ENCODE measurements at regions not wholly inside any gene's neighbourhood (a gene's known extent, or its start where the extent isn't known, plus 50 kb on each side); places are given as distances from the start of the nearest gene placed in this dataset.

GRCh38 chr9:26483991-26484390, 408.6 kb downstream of the CAAP1 start:
- DNase-seq: no peak

DNA sequence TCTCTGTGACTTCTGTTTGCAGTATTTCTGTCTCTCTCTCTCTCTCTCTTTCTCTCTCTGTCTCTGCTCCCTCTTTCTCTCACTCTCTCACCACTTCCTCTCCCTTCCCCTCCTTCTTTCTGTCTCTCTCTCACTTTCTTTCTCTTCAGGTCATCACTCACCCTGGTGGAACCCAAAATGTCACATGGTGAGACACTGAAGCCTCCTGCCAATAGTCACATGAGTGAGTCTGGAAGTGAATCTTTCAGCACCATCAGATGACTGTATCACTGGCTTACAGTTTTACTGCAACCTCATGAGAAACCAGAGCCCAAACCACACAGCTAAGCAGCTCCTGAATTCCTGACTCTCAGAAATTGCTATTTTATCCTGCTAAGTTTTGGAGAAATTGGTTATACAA, 414.6 kb downstream of the CAAP1 start:
- no peak for DNase-seq

- no peak for DNase-seq
Observed at GRCh38 chr9:26471261-26471660, 421.3 kb downstream of the CAAP1 start.

- no peak for DNase-seq
Observed at GRCh38 chr9:26470284-26470683, 422.3 kb downstream of the CAAP1 start.

DNA sequence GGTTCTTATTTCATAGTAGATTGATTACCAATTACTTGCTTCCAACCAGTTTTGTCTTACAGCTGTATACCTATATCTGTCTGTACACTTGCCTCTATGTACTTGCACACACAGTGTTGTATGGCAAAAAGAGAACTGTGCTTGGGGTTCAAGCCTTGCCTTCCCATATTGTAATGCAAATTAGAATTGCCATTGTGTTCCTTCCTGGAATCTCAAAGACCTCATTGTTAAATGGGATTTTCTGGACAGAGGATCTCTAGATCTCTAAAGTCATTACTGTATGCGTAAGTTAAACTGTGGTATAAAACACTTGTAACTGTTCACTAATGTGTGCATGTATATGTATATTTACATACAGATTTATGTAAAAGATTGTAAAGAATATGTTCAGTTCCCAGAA, 428.8 kb downstream of the CAAP1 start:
- DNase-seq: no peak

- no peak for DNase-seq
Observed at GRCh38 chr9:26462751-26463150, 429.9 kb downstream of the CAAP1 start.

- DNase-seq: no peak
Observed at GRCh38 chr9:26462213-26462612, 430.4 kb downstream of the CAAP1 start.

- DNase-seq: no peak
Observed at GRCh38 chr9:26460624-26461023, 432.0 kb downstream of the CAAP1 start.

DNA sequence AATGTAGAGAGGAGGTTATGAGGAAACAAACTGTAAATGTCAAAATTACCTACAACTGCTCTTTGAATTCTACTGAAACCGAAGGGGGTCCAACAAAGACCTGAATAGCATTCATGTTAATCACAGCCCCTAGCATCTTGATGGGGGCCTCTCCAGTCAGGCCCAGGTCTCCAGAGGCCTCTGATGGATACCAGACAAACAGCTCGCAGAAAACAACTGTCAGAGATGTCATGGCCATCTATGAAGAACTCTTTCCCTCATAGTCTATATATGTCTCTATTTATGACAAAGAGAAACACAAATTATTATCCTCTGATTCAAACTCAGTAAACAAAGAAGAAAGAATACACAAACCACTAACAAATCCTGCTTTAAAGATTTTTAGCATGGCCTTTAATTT, 432.6 kb downstream of the CAAP1 start:
- DNase-seq: no peak

DNA sequence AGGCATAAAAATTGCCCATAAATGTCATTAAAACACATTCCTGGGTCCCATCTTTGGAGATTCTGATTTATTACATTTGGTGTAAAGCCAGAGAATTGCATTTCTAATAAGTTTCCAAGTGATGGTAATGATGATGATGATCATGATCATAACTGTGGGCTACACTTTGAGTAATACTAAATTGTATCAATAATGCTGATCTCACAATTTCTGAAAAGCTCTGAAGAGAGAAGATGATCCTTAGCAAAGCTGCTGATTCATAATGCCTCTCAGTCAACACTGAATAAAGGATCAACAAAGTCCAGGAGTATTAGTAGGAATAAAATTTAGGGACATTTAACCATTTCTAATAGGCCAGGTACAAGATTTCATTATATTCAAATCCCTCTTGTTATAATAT, 434.5 kb downstream of the CAAP1 start:
- no peak for DNase-seq

- no peak for DNase-seq
Observed at GRCh38 chr9:26457151-26457550, 435.5 kb downstream of the CAAP1 start.

DNA sequence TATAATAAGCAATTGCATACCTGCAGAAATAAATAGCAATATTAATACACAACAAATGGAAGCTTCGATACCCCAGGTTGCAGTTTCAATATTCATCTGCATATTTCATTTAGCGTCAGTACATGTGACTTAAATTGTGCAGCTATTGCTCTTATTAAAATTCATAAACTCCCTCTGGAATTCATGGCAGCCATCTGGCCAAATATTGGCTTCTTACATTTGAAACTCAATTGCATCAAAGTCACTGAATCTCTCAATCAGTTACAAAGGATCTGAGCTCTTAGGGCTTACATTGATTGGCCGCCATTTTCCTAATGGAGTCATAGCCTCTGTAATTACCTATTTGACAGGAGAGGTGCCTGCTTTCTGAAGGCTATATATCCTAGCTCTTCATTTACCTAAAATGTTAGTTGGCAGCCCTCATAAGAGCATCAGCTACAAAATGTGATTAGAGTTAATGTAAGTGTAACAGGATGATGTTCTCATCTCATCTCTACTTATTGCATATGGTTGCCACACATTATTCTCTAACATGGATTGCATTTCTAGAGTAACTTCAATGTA, 453.5 kb downstream of the CAAP1 start:
- DNase-seq: no peak

- DNase-seq: no peak
Observed at GRCh38 chr9:26437056-26437711, 455.4 kb downstream of the CAAP1 start.

- DNase-seq: no peak
Observed at GRCh38 chr9:26426551-26427131, 466.0 kb downstream of the CAAP1 start.

DNA sequence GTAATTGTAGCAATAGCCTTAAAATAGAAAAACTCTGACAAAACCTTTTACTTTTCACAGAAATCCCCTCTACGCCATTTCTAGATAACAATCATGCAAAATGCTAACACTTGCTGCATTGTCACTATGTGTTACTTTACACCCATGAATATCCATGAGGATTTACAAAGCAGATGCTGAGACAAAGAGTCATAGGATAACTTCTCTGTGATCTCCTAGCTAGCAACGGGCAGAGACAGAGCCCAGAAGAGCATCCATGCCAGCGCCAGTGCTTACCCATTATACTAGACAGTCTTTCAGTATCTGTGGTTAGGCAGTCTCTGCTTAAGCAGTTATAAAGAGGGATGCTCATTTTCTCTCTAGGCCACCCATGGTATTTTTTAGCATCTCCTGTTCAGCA, 474.1 kb downstream of the CAAP1 start:
- DNase-seq: no peak

GRCh38 chr9:26415528-26415927, 477.1 kb downstream of the CAAP1 start:
- DNase-seq: no peak

DNA sequence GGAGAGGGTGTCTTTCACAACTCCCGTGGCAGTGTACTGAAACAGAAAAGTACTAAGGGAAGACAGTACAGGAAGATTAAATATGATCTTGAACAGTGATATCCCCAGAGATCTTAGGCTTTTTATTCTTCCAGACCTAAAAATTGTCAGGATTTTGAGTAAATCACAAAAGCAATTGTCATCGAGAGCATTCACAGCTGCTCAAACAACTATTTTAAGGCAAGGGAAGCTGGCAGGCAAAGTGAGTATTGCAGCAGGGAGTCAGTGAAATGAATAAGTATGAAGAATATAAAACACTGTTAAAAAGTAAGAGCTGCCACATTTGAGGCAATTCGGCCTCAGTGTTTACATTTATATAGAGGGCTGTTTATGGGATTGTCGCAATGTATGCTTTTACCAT, 479.0 kb downstream of the CAAP1 start:
- DNase-seq: no peak

- DNase-seq: no peak
Observed at GRCh38 chr9:26412446-26412845, 480.2 kb downstream of the CAAP1 start.

- no peak for DNase-seq
Observed at GRCh38 chr9:26406676-26407075, 485.9 kb downstream of the CAAP1 start.

- no peak for DNase-seq
Observed at GRCh38 chr9:26399556-26399955, 493.0 kb downstream of the CAAP1 start.

GRCh38 chr9:26394025-26394424, 498.6 kb downstream of the CAAP1 start:
- no peak for DNase-seq

- no peak for DNase-seq
Observed at GRCh38 chr9:26392639-26393038, 500.0 kb downstream of the CAAP1 start.

DNA sequence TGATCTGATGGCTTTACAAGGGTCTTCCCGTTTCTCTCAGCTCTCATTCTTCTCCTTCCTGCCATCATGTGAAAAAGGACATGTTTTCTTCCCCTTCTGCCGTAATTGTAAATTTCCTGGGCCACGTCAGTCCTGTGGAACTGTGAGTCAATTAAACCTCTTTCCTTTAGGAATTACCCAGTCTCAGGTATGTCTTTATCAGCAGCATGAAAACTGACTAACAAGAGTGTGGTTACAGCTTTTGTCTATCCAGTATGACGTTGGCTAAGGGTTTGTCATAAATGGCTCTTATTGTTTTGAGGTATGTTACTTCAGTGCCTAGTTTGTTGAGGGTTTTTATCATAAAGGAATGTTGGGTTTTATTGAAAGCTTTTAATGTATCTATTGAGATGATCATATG, 501.6 kb downstream of the CAAP1 start:
- DNase-seq: no peak

DNA sequence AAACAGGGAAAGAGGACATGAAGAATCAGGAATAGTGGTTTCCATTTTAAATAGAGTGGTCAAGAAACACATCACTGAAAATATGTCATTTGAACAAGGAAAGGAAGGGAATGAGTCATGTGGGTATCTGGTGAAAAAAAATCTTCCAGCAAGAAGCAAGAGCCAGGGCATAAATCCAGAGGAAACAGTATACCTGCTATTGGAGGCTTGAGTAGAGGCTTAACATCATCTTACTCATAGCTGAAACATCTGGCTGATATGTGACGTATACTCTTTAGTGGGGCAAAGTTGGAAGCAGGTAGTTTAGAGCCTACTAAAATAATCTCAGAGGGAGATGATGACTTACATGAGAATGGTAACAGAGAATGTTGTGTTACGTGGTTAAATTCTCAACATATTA, 517.2 kb downstream of the CAAP1 start:
- no peak for DNase-seq

GRCh38 chr9:26373616-26374015, 519.0 kb downstream of the CAAP1 start:
- DNase-seq: no peak

Measured in inflammatory macrophage treated with lipopolysaccharide for 1 hour (primary cell).